ENCODE measurements at regions not wholly inside any gene's neighbourhood (a gene's known extent, or its start where the extent isn't known, plus 50 kb on each side); places are given as distances from the start of the nearest gene placed in this dataset.

- TF ChIP-seq CTCF (IDR thresholded peaks at IDR 0.05) (no peak), POLR2A (IDR thresholded peaks at IDR 0.05) (no peak)
Measured at GRCh38 chr22:48804811-48805301, 1022.8 kb downstream of the BRD1 start.

Data from heart left ventricle (tissue), 13 donors.